ENCODE measurements at regions not wholly inside any gene's neighbourhood (a gene's known extent, or its start where the extent isn't known, plus 50 kb on each side); places are given as distances from the start of the nearest gene placed in this dataset.
"Not testable (repeated sequence)": the region's sequence is repeated elsewhere in the genome, so short reads cannot be mapped to it uniquely, and the experiment has no call there.

DNA sequence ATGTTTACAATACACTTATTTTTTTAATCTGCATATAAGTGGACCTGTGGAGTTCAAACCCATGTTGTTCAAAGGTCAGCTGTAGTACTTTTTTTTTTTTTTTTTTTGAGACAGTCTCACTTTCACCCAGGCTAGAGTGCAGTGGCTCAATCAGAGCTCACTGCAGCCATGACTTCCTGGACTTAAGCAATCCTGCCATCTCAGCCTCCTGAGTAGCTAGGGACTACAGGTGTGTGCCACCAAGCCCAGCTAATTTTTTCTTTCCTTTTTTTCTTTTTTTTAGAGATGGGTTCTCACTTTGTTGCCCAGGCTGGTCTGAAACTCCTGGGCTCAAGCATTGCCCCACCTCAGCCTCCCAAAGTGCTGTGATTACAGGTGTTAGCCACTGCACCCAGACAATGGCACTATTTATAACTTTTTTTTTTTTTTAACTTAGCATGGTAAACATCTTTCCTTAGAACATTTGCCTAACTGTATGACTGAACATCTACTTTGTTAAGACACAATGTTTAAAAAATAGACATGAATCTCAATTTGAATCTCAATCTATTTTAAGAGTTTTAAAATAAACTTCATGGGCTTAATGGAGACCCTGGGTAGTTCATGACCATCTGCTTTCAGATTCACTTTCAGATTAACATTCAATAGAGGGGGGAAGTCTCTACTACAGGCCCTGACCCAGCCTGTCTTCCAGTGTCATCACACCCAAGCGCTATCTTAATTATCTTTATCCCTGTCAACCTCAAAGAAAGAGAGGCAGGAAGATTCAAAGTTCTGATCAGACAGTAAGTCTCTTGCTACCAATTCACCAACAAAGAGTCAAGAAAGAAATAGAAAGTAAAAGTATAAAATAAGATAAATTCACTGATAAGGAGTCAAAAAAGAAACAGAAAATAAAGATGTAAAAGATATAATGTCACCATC is 97.7 kb upstream of the DOCK9 start:
- DNase-seq (ENCODE audit: low read depth in 3 of 3): no peak

DNA sequence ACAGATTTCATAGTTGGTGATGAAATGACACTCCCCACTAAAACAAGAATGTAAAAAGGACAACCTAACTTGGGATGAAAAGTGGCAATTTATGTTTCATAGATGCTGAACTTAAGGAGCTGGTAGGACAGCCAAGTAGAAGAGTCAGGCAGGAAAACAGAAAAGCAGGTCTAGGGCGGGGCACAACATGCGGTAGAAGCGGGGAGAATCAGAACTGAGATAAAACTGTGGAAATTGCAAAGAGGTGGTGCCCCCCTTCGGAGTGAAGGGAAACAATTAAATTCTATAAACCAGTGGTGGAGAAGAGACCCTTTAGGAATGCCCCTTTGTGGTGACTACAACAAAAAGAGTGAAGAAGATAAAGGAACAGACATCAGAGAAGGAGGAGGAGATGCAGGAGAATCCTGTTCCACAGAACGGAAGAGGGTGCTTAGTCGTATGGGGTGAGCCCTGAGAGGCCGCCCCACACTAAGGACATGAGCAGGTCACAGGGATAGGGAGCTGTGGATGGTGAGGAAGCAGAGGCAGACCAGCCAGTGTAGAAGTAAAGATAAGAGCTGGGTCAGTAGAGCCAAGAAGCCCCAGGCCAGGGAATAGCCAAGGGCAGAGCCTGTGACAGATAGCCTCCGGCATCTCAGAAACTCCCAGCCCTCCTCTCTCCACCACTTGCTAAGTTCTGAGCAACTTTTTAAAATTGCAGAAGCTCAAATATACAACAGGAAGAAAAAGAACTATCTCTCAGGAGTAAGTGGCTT is 100.3 kb upstream of the DOCK9 start:
- no peak for DNase-seq (ENCODE audit: low read depth in 3 of 3)

GRCh38 chr13:99080131-99080530 is 102.3 kb upstream of the DOCK9 start:
- DNase-seq (ENCODE audit: low read depth in 3 of 3): no peak

GRCh38 chr13:99083981-99084380 is 106.1 kb upstream of the DOCK9 start:
- no peak for DNase-seq (ENCODE audit: low read depth in 3 of 3)

DNA sequence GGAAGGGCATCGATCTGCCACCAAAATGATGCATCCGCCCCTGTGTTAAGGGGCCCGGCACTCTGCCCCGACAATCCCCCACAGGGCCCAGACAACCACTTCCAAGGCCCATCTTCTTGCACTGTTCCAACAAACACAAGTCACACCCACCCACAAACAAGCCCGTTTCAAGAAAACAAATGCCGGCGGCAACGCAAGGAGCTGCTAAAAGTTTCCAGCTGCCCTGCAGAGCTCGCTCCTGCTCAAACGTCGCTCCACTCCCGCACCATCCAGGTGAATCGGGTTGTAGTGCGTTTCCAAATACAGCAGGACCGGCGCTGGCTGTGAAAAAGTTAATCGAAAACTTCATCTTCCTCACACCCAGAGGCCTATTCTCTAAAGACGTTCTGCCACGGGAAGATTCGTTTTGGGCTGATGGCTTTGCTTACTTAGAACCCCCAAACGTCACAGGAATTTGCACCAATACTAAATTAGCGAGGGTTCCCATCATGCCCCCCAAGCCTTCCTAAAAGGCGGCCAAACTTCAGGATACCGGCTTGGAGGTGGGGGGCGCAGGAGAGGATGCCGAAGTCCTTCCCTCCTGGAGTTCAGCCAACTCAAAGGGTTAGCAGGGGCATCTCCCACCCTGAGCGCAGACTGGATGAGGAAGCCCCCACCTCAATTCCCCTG is 107.4 kb upstream of the DOCK9 start:
- no peak for DNase-seq (ENCODE audit: low read depth in 3 of 3)

- peak in 1 of 3 donors; percentile 31 for DNase-seq (ENCODE audit: low read depth in 3 of 3)
Measured at GRCh38 chr13:99085808-99086266, 108.0 kb upstream of the DOCK9 start.

GRCh38 chr13:99086267-99087097 is 108.6 kb upstream of the DOCK9 start:
- DNase-seq (ENCODE audit: low read depth in 3 of 3): peak; percentile 13 to 54 (median 38)

GRCh38 chr13:99087098-99087953 is 109.5 kb upstream of the DOCK9 start:
- DNase-seq (ENCODE audit: low read depth in 3 of 3): peak; percentile 87 to 91 (median 87)

DNA sequence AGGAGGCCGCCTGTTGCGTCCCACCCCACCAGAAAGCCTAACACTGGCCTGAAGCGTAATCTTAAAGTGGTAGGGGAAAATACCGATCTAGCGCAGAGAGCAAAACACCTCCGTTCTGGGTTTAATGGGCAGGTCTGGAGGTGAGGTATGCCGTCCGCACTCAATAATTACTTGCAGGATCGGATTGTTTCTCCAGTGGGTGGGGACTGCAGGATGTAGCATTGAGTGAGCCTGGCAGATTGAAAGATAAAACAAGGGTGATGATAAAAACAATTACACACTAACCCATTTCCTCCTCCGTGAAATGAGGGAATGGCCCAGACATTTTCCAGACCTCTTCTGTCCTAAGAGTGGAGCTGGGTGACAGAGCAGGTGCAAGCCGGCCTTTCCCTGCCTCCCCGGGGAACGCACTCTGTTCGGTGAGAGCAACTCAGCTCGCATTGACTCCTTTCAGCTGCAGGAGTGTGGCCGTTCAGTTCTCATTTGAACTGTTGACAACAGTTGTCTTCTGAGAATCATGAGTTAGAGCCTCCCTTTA is 110.2 kb upstream of the DOCK9 start:
- DNase-seq (ENCODE audit: low read depth in 3 of 3): peak in 1 of 3 donors; percentile 12

DNA sequence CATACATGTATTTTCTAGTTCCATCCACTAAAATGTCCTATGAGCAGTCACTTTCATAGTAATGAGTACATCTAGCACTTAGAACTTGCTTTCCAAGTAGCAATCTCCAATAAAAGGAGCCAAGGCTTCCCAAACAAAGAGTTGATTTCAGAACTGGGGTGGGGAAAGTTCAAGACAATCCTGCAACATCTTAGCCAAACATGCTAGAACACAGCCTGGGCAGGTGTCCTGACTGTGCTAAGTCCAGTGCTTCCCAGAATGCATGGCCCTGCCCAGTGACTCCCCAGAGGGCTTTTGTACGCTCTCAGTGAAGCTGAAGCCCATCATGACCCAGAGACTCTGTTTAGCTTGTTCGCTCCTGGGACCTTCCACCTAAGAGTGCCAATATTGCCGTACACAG is 106.7 kb upstream of the UBAC2 start:
- no peak for DNase-seq (ENCODE audit: low read depth in 3 of 3)

DNA sequence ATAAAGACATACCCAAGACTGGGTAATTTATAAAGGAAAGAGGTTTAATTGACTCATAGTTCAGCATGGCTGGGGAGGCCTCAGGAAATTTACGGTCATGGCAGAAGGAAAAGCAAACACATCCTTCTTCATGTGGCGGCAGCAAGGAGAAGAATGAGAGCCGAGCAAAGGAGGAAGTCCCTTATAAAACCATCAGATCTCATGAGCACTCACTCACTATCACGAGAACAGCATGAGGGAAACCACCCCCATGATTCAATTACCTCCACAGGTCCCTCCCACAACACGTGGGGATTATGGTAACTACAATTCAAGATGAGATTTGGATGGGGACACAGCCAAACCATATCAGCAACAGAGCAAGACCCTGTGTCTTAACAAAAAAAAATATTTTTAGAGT is 98.8 kb upstream of the UBAC2 start:
- DNase-seq (ENCODE audit: low read depth in 3 of 3): not testable (repeated sequence)

GRCh38 chr13:99103536-99103935 is 97.1 kb upstream of the UBAC2 start:
- no peak for DNase-seq (ENCODE audit: low read depth in 3 of 3)

- no peak for DNase-seq (ENCODE audit: low read depth in 3 of 3)
Measured at GRCh38 chr13:99104396-99104795, 96.3 kb upstream of the UBAC2 start.

DNA sequence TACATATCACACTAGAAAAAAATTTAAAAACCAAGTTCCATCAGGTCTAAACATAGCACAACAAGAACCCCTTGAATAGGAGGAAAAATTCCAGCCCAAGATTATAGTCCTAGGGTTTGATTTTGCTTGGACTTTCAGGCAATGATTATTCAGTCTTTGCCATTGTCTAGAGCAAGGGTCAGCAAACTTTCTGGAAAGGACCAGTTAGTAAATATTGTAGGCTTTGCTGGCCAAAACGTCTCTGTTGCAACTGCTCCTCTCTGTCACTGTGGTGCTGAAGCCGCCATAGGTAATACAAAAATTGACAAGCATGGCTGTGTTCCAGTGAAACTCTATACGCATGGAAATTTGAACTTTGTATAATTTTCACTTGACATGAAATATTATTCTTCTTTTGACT is 95.5 kb upstream of the UBAC2 start:
- no peak for DNase-seq (ENCODE audit: low read depth in 3 of 3)

DNA sequence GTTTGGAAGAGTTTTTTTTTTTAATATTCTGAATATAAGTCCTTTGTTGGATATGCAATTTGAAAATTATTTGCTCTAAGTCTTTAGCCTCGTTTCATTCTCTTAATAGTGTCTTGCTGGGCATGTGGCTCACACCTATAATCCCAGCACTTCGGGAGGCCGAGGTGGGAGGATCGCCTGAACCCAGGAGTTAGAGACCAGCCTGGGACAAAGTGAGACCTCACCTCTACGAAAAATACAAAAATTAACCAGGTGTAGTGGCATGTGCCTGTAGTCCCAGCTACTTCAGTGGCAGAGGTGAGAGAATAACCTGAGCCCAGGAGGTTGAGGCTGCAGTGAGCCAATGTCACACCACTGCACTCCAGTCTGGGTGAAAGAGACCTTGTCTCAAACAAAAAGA is 87.3 kb upstream of the UBAC2 start:
- no peak for DNase-seq (ENCODE audit: low read depth in 3 of 3)

GRCh38 chr13:99118179-99118578 is 82.5 kb upstream of the UBAC2 start:
- no peak for DNase-seq (ENCODE audit: low read depth in 3 of 3)

GRCh38 chr13:99119656-99120055 is 81.0 kb upstream of the UBAC2 start:
- peak; percentile 17 to 27 (median 19) for DNase-seq (ENCODE audit: low read depth in 3 of 3)

DNA sequence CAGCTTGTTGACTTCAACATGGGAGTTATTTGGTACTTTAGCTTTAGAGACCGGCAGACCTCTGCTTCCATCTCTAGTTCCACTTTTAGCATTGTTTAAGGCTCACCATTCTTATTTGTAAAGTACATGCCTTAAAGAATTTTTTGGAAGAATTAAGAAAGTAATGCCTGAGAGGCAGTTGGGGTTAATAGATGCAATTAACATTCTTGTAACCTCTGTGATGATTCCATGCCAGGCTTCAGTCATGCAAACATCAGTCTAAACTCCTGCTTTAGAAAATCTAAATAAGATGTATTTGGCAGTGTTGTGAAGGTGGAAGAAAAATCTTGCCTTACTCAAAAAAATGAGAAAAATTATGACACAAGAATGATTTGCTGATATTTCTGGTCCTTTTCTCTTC is 79.9 kb upstream of the UBAC2 start:
- DNase-seq (ENCODE audit: low read depth in 3 of 3): no peak

DNA sequence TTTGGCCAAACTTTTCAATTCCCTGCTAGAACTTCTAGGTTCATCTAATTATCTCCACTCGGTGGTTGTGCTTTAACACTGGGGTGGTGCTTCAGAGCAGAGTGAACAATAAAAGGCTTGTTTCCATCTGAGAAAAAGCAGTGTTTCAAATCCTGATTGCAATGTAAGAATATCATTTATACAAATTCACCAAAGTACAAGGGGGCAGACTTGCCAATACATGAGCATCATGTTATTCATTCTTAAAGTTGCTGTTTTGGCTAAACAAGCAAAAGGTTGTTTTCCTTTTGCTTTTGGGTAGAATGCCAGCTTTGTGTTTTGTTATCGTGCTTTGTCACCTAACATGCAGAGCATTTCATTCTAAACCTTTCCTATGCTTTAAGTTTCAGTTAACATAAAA is 78.5 kb upstream of the UBAC2 start:
- no peak for DNase-seq (ENCODE audit: low read depth in 3 of 3)
